ENCODE measurements at regions not wholly inside any gene's neighbourhood (a gene's known extent, or its start where the extent isn't known, plus 50 kb on each side); places are given as distances from the start of the nearest gene placed in this dataset.

GRCh38 chr4:112003231-112003907, 141.9 kb upstream of the FAM241A start:
- Mint-ChIP-seq H3K27ac (no peak overlapping the region), H3K9me3 (no peaks in the 10 kb centered on the region), H3K36me3 (no peaks in the 10 kb centered on the region), H3K27me3 (peaks cover 38% of the 10 kb centered on the region), H3K4me3 (no peak overlapping the region), H3K4me1 (ENCODE audit: unreplicated experiment) (peaks cover 20% of the 10 kb centered on the region)
- TF ChIP-seq CTCF (conservative IDR thresholded peaks at IDR 0.05) = no peak
- DNase-seq (ENCODE audit: extremely low spot score, unreplicated experiment) = no peak

- no peak for DNase-seq (ENCODE audit: extremely low spot score, unreplicated experiment)
- no peak for TF ChIP-seq CTCF (conservative IDR thresholded peaks at IDR 0.05)
- peaks cover 20% of the 10 kb centered on the region for H3K4me1 Mint-ChIP-seq (ENCODE audit: unreplicated experiment)
- H3K27ac Mint-ChIP-seq = no peak overlapping the region
- H3K36me3 Mint-ChIP-seq = no peaks in the 10 kb centered on the region
- no peaks in the 10 kb centered on the region for H3K9me3 Mint-ChIP-seq
- H3K4me3 Mint-ChIP-seq = no peak overlapping the region
- peaks cover 31% of the 10 kb centered on the region for H3K27me3 Mint-ChIP-seq
Observed at GRCh38 chr4:112005027-112005426, 140.2 kb upstream of the FAM241A start.

GRCh38 chr4:112007391-112007790, 137.9 kb upstream of the FAM241A start:
- Mint-ChIP-seq H3K27ac (no peak overlapping the region), H3K4me1 (ENCODE audit: unreplicated experiment) (peaks cover 8% of the 10 kb centered on the region), H3K36me3 (no peaks in the 10 kb centered on the region), H3K4me3 (no peak overlapping the region), H3K9me3 (no peaks in the 10 kb centered on the region), H3K27me3 (peaks cover 34% of the 10 kb centered on the region)
- no peak for DNase-seq (ENCODE audit: extremely low spot score, unreplicated experiment)
- TF ChIP-seq CTCF (conservative IDR thresholded peaks at IDR 0.05) = no peak

- Mint-ChIP-seq H3K4me3 (no peak overlapping the region), H3K9me3 (no peaks in the 10 kb centered on the region), H3K27me3 (peaks cover 22% of the 10 kb centered on the region), H3K36me3 (no peaks in the 10 kb centered on the region), H3K4me1 (ENCODE audit: unreplicated experiment) (no peaks in the 10 kb centered on the region), H3K27ac (no peak overlapping the region)
- DNase-seq (ENCODE audit: extremely low spot score, unreplicated experiment) = no peak
- no peak for TF ChIP-seq CTCF (conservative IDR thresholded peaks at IDR 0.05)
Observed at GRCh38 chr4:112015960-112016359, 129.3 kb upstream of the FAM241A start.

- Mint-ChIP-seq H3K4me1 (ENCODE audit: unreplicated experiment) (no peaks in the 10 kb centered on the region), H3K27me3 (peaks cover 32% of the 10 kb centered on the region), H3K27ac (no peak overlapping the region), H3K4me3 (no peak overlapping the region), H3K9me3 (no peaks in the 10 kb centered on the region), H3K36me3 (no peaks in the 10 kb centered on the region)
- no peak for TF ChIP-seq CTCF (conservative IDR thresholded peaks at IDR 0.05)
- no peak for DNase-seq (ENCODE audit: extremely low spot score, unreplicated experiment)
Observed at GRCh38 chr4:112023402-112023950, 121.8 kb upstream of the FAM241A start.

Measured in type B pancreatic cell (in vitro differentiated cells).